ENCODE measurements at regions not wholly inside any gene's neighbourhood (a gene's known extent, or its start where the extent isn't known, plus 50 kb on each side); places are given as distances from the start of the nearest gene placed in this dataset.
A peak's percentile ranks its signal among the peaks of the same experiment; 100 is the strongest.

- Histone ChIP-seq H3K27me3 (ENCODE audit: control insufficient read depth in 2 of 2, insufficient read depth in 2 of 2, low read length in 2 of 2) (no peaks in the 10 kb centered on the region), H3K9me3 (replicated peaks; ENCODE audit: control insufficient read depth, insufficient read depth, low read length) (no peaks in the 10 kb centered on the region), H3K4me2 (ENCODE audit: insufficient read depth, low read length) (peak overlapping the region; percentile 93), H3K79me2 (ENCODE audit: control insufficient read depth, insufficient read depth, low read length) (no peaks in the 10 kb centered on the region), H4K20me1 (replicated peaks; ENCODE audit: control insufficient read depth, extremely low read depth, insufficient read depth, low read length) (no peaks in the 10 kb centered on the region), H2AFZ (ENCODE audit: low read depth, low read length) (no peak overlapping the region), H3K4me3 (replicated peaks in 1 of 3; ENCODE audit: insufficient read depth in 1 of 3, low read depth in 1 of 3, low read length in 3 of 3) (peak overlapping the region in 1 of 3 experiments; percentile 48), H3K27ac (ENCODE audit: insufficient read depth, low read depth, low read length) (peak overlapping the region; percentile 99), H3K36me3 (ENCODE audit: control insufficient read depth in 2 of 2, extremely low read depth in 1 of 2, insufficient read depth in 2 of 2, low read length in 2 of 2) (no peaks in the 10 kb centered on the region), H3K9me1 (replicated peaks; ENCODE audit: control insufficient read depth, extremely low read depth, insufficient read depth, low read length) (no peaks in the 10 kb centered on the region), H3K9ac (replicated peaks; ENCODE audit: extremely low read depth, insufficient read depth, low read length) (peak overlapping the region; percentile 92), H3K4me1 (ENCODE audit: control insufficient read depth, extremely low read depth, insufficient read depth, low read length) (peaks cover 43% of the 10 kb centered on the region)
- DNase-seq (ENCODE audit: low read depth, low spot score) (peak; percentile 97), FAIRE-seq (peak; percentile 90)
- ChIA-PET POLR2A (interaction anchor here (0.6 to 2.7 kb wide), 7 partner anchors 43 to 231 kb away, joined by 3 to 20 read pairs (median 6); partner anchors contain the start of gene SLC38A2), CTCF (interaction anchor here (0.7 to 3.2 kb wide), 12 partner anchors 15 to 591 kb away, joined by 3 to 29 read pairs (median 3); partner anchors contain the start of gene SLC38A2)
- intact Hi-C loops (cut with micrococcal nuclease): loop anchor here (1.0 to 5.0 kb wide), 10 partner anchors 43 to 278 kb away; partner anchors contain the start of gene SLC38A2
- dilution Hi-C loops (cut with MboI; ENCODE audit: extremely low pct_ligation_motif_present, low sequenced_read_pairs): no loop called here
- TF ChIP-seq, protein P1, sequence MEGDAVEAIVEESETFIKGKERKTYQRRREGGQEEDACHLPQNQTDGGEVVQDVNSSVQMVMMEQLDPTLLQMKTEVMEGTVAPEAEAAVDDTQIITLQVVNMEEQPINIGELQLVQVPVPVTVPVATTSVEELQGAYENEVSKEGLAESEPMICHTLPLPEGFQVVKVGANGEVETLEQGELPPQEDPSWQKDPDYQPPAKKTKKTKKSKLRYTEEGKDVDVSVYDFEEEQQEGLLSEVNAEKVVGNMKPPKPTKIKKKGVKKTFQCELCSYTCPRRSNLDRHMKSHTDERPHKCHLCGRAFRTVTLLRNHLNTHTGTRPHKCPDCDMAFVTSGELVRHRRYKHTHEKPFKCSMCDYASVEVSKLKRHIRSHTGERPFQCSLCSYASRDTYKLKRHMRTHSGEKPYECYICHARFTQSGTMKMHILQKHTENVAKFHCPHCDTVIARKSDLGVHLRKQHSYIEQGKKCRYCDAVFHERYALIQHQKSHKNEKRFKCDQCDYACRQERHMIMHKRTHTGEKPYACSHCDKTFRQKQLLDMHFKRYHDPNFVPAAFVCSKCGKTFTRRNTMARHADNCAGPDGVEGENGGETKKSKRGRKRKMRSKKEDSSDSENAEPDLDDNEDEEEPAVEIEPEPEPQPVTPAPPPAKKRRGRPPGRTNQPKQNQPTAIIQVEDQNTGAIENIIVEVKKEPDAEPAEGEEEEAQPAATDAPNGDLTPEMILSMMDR (IDR thresholded peaks at IDR 0.05; ENCODE audit: extremely low read depth in 1 of 2, insufficient read depth in 1 of 2, low read depth in 1 of 2, low read length in 2 of 2): no peak
- peak; percentile 72 for TF ChIP-seq POLR2A (IDR thresholded peaks at IDR 0.05; ENCODE audit: low read depth, low read length)
- TF ChIP-seq JUN (IDR thresholded peaks at IDR 0.05; ENCODE audit: borderline replicate concordance, insufficient read depth, insufficient read length, low read depth): peak; percentile 99
- TF ChIP-seq MAX (IDR thresholded peaks at IDR 0.05; ENCODE audit: insufficient read depth, insufficient read length): no peak
- peak; percentile 92 for TF ChIP-seq GATA2 (IDR thresholded peaks at IDR 0.05; ENCODE audit: insufficient read depth, insufficient read length, low read depth, low read length)
- TF ChIP-seq EZH2 (IDR thresholded peaks at IDR 0.05; ENCODE audit: borderline replicate concordance, low read depth, low read length, severe bottlenecking): no peak
- TF ChIP-seq FOS (IDR thresholded peaks at IDR 0.05; ENCODE audit: borderline replicate concordance, insufficient read depth, low read length): peak; percentile 97
- peak; percentile 95 for TF ChIP-seq POLR2AphosphoS5 (IDR thresholded peaks at IDR 0.05; ENCODE audit: insufficient read depth, low read depth, low read length)
- TSS peak; percentile 86 for BruUV-seq (replicated peaks)
These were observed 57.9 kb upstream of the SLC38A2 start for GRCh38 chr12:46430340-46430948.

Measured in endothelial cell of umbilical vein (primary cell).